ENCODE measurements at regions not wholly inside any gene's neighbourhood (a gene's known extent, or its start where the extent isn't known, plus 50 kb on each side); places are given as distances from the start of the nearest gene placed in this dataset.

DNA sequence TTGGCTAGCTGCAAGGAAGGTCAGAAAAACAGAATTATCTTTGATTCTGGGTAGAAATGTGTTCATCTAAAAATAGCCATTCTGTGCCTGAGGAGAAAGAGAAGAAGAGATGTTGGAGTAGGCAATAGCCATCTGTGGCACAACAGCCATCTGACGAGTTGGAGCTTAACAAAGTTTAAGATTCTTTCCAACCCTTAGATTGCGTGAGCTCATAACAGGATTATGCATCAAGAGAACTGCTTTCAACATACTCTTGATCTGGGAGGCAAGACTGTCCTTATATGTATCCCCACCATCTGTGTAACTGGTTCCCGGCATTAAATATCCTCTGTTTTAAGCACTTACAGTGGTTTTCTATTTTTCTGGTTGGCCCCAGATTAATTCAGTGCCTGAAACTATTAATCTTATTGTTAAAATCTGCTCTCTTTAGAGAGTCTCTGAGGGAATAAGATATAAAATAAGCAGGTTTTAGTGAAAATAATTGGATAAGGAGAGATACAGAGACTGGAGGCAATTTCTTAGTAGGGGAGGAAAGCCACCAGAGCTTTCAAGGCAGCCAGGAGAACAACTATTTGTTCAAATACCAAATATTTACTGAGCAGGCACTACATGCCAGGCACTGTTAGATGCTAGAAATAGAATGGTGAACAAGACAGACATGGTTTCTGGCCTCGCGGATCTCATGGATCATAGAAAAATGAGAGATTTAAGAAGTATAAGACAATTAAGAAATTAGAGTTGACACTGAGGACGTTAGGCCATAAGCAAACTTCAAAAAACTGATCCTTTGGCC, 398.0 kb downstream of the SMARCA1 start:
- TF ChIP-seq EP300 (IDR thresholded peaks at IDR 0.05; ENCODE audit: borderline replicate concordance) (no peak), CEBPB (IDR thresholded peaks at IDR 0.05) (no peak), FOXM1 (IDR thresholded peaks at IDR 0.05; ENCODE audit: borderline replicate concordance, low read depth) (no peak), NFIC (IDR thresholded peaks at IDR 0.05) (no peak), CREB1 (IDR thresholded peaks at IDR 0.05; ENCODE audit: low read depth) (no peak), RAD21 (IDR thresholded peaks at IDR 0.05; ENCODE audit: low read depth) (no peak), EGR1 (IDR thresholded peaks at IDR 0.05) (no peak), TCF12 (IDR thresholded peaks at IDR 0.05; ENCODE audit: low read depth) (no peak), ZBTB7A (IDR thresholded peaks at IDR 0.05; ENCODE audit: low read depth) (no peak), TAF1 (IDR thresholded peaks at IDR 0.05; ENCODE audit: low read depth) (no peak), TEAD4 (IDR thresholded peaks at IDR 0.05) (no peak)
- TF ChIP-seq, protein P1, sequence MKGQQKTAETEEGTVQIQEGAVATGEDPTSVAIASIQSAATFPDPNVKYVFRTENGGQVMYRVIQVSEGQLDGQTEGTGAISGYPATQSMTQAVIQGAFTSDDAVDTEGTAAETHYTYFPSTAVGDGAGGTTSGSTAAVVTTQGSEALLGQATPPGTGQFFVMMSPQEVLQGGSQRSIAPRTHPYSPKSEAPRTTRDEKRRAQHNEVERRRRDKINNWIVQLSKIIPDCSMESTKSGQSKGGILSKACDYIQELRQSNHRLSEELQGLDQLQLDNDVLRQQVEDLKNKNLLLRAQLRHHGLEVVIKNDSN (IDR thresholded peaks at IDR 0.05) = no peak
- TF ChIP-seq, protein P2, sequence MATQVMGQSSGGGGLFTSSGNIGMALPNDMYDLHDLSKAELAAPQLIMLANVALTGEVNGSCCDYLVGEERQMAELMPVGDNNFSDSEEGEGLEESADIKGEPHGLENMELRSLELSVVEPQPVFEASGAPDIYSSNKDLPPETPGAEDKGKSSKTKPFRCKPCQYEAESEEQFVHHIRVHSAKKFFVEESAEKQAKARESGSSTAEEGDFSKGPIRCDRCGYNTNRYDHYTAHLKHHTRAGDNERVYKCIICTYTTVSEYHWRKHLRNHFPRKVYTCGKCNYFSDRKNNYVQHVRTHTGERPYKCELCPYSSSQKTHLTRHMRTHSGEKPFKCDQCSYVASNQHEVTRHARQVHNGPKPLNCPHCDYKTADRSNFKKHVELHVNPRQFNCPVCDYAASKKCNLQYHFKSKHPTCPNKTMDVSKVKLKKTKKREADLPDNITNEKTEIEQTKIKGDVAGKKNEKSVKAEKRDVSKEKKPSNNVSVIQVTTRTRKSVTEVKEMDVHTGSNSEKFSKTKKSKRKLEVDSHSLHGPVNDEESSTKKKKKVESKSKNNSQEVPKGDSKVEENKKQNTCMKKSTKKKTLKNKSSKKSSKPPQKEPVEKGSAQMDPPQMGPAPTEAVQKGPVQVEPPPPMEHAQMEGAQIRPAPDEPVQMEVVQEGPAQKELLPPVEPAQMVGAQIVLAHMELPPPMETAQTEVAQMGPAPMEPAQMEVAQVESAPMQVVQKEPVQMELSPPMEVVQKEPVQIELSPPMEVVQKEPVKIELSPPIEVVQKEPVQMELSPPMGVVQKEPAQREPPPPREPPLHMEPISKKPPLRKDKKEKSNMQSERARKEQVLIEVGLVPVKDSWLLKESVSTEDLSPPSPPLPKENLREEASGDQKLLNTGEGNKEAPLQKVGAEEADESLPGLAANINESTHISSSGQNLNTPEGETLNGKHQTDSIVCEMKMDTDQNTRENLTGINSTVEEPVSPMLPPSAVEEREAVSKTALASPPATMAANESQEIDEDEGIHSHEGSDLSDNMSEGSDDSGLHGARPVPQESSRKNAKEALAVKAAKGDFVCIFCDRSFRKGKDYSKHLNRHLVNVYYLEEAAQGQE (IDR thresholded peaks at IDR 0.05; ENCODE audit: low read depth) = no peak
